ENCODE measurements at regions not wholly inside any gene's neighbourhood (a gene's known extent, or its start where the extent isn't known, plus 50 kb on each side); places are given as distances from the start of the nearest gene placed in this dataset.

GRCh38 chr6:1066449-1067090 lies 245.3 kb upstream of the FOXQ1 start:
- Mint-ChIP-seq H3K4me1 (ENCODE audit: low read depth, unreplicated experiment) (peaks cover 50% of the 10 kb centered on the region), H3K4me3 (ENCODE audit: unreplicated experiment) (no peak overlapping the region), H3K36me3 (ENCODE audit: insufficient read depth, unreplicated experiment) (no peaks in the 10 kb centered on the region), H3K27me3 (ENCODE audit: insufficient read depth, unreplicated experiment) (no peaks in the 10 kb centered on the region), H3K9me3 (ENCODE audit: unreplicated experiment) (peaks cover 11% of the 10 kb centered on the region), H3K27ac (ENCODE audit: unreplicated experiment) (no peak overlapping the region)
- BruUV-seq (replicated peaks): no TSS peak
- peaks cover 55% of the 10 kb centered on the region for H3K4me1 ChIP-seq
- ChIA-PET CTCF (no interaction called here), POLR2A (no interaction called here)
- no peaks in the 10 kb centered on the region for H3K9me3 ChIP-seq
- H3K27me3 ChIP-seq (replicated peaks; ENCODE audit: control insufficient read depth, insufficient read depth, low read length): no peaks in the 10 kb centered on the region
- no peak for DNase-seq
- no peaks in the 10 kb centered on the region for H3K36me3 ChIP-seq (ENCODE audit: control insufficient read depth, insufficient read depth, low read length)
- no peak for TF ChIP-seq CTCF (IDR thresholded peaks at IDR 0.05; ENCODE audit: insufficient read depth in 1 of 2, low read depth in 1 of 2, low read length in 1 of 2, severe bottlenecking in 1 of 2, unreplicated experiment in 1 of 2)
- intact Hi-C loops (cut with micrococcal nuclease; ENCODE audit: unreplicated experiment): no loop called here
- no peak overlapping the region for H3K4me3 ChIP-seq (ENCODE audit: low read depth, low read length)

- BruUV-seq (replicated peaks): no TSS peak
- H3K36me3 ChIP-seq (ENCODE audit: control insufficient read depth, insufficient read depth, low read length): no peaks in the 10 kb centered on the region
- ChIA-PET CTCF (no interaction called here), POLR2A (no interaction called here)
- TF ChIP-seq CTCF (IDR thresholded peaks at IDR 0.05; ENCODE audit: insufficient read depth in 1 of 2, low read depth in 1 of 2, low read length in 1 of 2, severe bottlenecking in 1 of 2, unreplicated experiment in 1 of 2): no peak
- intact Hi-C loops (cut with micrococcal nuclease; ENCODE audit: unreplicated experiment): no loop called here
- no peak overlapping the region for H3K4me3 ChIP-seq (ENCODE audit: low read depth, low read length)
- Mint-ChIP-seq H3K9me3 (ENCODE audit: unreplicated experiment) (peaks cover 12% of the 10 kb centered on the region), H3K27ac (ENCODE audit: unreplicated experiment) (no peak overlapping the region), H3K36me3 (ENCODE audit: insufficient read depth, unreplicated experiment) (no peaks in the 10 kb centered on the region), H3K4me3 (ENCODE audit: unreplicated experiment) (no peak overlapping the region), H3K4me1 (ENCODE audit: low read depth, unreplicated experiment) (peaks cover 52% of the 10 kb centered on the region), H3K27me3 (ENCODE audit: insufficient read depth, unreplicated experiment) (no peaks in the 10 kb centered on the region)
- H3K9me3 ChIP-seq: no peaks in the 10 kb centered on the region
- H3K4me1 ChIP-seq: peaks cover 52% of the 10 kb centered on the region
- no peak for DNase-seq
- no peaks in the 10 kb centered on the region for H3K27me3 ChIP-seq (replicated peaks; ENCODE audit: control insufficient read depth, insufficient read depth, low read length)
These were observed 245.9 kb upstream of the FOXQ1 start for GRCh38 chr6:1065986-1066385.

- ChIA-PET CTCF (no interaction called here), POLR2A (no interaction called here)
- no TSS peak for BruUV-seq (replicated peaks)
- peaks cover 12% of the 10 kb centered on the region for H3K9me3 Mint-ChIP-seq (ENCODE audit: unreplicated experiment)
- intact Hi-C loops (cut with micrococcal nuclease; ENCODE audit: unreplicated experiment): no loop called here
- Histone ChIP-seq H3K4me1 (peaks cover 31% of the 10 kb centered on the region), H3K36me3 (ENCODE audit: control insufficient read depth, insufficient read depth, low read length) (no peaks in the 10 kb centered on the region), H3K4me3 (ENCODE audit: low read depth, low read length) (no peak overlapping the region), H3K27me3 (replicated peaks; ENCODE audit: control insufficient read depth, insufficient read depth, low read length) (no peaks in the 10 kb centered on the region), H3K9me3 (no peaks in the 10 kb centered on the region)
- H3K27me3 Mint-ChIP-seq (ENCODE audit: insufficient read depth, unreplicated experiment): no peaks in the 10 kb centered on the region
- TF ChIP-seq CTCF (IDR thresholded peaks at IDR 0.05; ENCODE audit: insufficient read depth in 1 of 2, low read depth in 1 of 2, low read length in 1 of 2, severe bottlenecking in 1 of 2, unreplicated experiment in 1 of 2): no peak
- peaks cover 38% of the 10 kb centered on the region for H3K4me1 Mint-ChIP-seq (ENCODE audit: low read depth, unreplicated experiment)
- H3K36me3 Mint-ChIP-seq (ENCODE audit: insufficient read depth, unreplicated experiment): no peaks in the 10 kb centered on the region
- no peak overlapping the region for H3K27ac Mint-ChIP-seq (ENCODE audit: unreplicated experiment)
- DNase-seq: no peak
- H3K4me3 Mint-ChIP-seq (ENCODE audit: unreplicated experiment): no peak overlapping the region
These were observed 248.1 kb upstream of the FOXQ1 start for GRCh38 chr6:1063671-1064355.
